ENCODE measurements at regions not wholly inside any gene's neighbourhood (a gene's known extent, or its start where the extent isn't known, plus 50 kb on each side); places are given as distances from the start of the nearest gene placed in this dataset.

- DNase-seq: no peak
- Histone ChIP-seq H3K9me3 (ENCODE audit: control insufficient read depth, low read length) (peaks cover 4% of the 10 kb centered on the region), H3K4me3 (ENCODE audit: low read length) (no peak overlapping the region), H3K27ac (ENCODE audit: low read depth, low read length) (no peak overlapping the region), H3K4me1 (ENCODE audit: control insufficient read depth, insufficient read depth, low read length) (no peaks in the 10 kb centered on the region), H3K9ac (ENCODE audit: extremely low read depth, low read length, poor library complexity, severe bottlenecking) (no peak overlapping the region), H3K36me3 (ENCODE audit: control insufficient read depth, insufficient read depth, low read length) (no peaks in the 10 kb centered on the region), H3K27me3 (ENCODE audit: control insufficient read depth, insufficient read depth, low read length, poor library complexity, severe bottlenecking) (peaks cover 27% of the 10 kb centered on the region)
- Mint-ChIP-seq H3K27ac (no peak overlapping the region), H3K9me3 (peaks cover 5% of the 10 kb centered on the region), H3K36me3 (ENCODE audit: low read depth) (no peaks in the 10 kb centered on the region), H3K27me3 (ENCODE audit: insufficient read depth) (peaks cover 42% of the 10 kb centered on the region), H3K4me3 (no peak overlapping the region), H3K4me1 (peaks cover 2% of the 10 kb centered on the region)
- no peak for TF ChIP-seq CTCF (conservative IDR thresholded peaks at IDR 0.05)
- WGBS, 2 experiments (ENCODE audit: insufficient coverage in 1 of 2, insufficient read length in 1 of 2): 91 to 92% methylated on average over 3 of the region's 3 CpGs
Observed at GRCh38 chr14:96746101-96746500, 51.1 kb upstream of the VRK1 start.

- 91 to 93% methylated on average over 9 to 13 of the region's 13 CpGs for WGBS, 2 experiments (ENCODE audit: insufficient coverage in 1 of 2, insufficient read length in 1 of 2)
- no peak overlapping the region for H3K4me3 ChIP-seq (ENCODE audit: low read length)
Observed at GRCh38 chr14:96747006-96747405, 50.2 kb upstream of the VRK1 start.

More at GRCh38 chr14:96747006-96747405, 50.2 kb upstream of the VRK1 start:
- Mint-ChIP-seq H3K4me1 (peaks cover under 1% of the 10 kb centered on the region), H3K27me3 (ENCODE audit: insufficient read depth) (peaks cover 40% of the 10 kb centered on the region), H3K27ac (no peak overlapping the region), H3K4me3 (no peak overlapping the region), H3K36me3 (ENCODE audit: low read depth) (no peaks in the 10 kb centered on the region), H3K9me3 (peaks cover 5% of the 10 kb centered on the region)
- Histone ChIP-seq H3K4me1 (ENCODE audit: control insufficient read depth, insufficient read depth, low read length) (no peaks in the 10 kb centered on the region), H3K9me3 (ENCODE audit: control insufficient read depth, low read length) (peaks cover 7% of the 10 kb centered on the region), H3K9ac (ENCODE audit: extremely low read depth, low read length, poor library complexity, severe bottlenecking) (no peak overlapping the region), H3K27me3 (ENCODE audit: control insufficient read depth, insufficient read depth, low read length, poor library complexity, severe bottlenecking) (peaks cover 22% of the 10 kb centered on the region), H3K36me3 (ENCODE audit: control insufficient read depth, insufficient read depth, low read length) (no peaks in the 10 kb centered on the region), H3K27ac (ENCODE audit: low read depth, low read length) (no peak overlapping the region)
- DNase-seq: no peak
- no peak for TF ChIP-seq CTCF (conservative IDR thresholded peaks at IDR 0.05)
